DND-41 (cell line): ENCODE measurements at regions not wholly inside any gene's neighbourhood (a gene's known extent, or its start where the extent isn't known, plus 50 kb on each side); places are given as distances from the start of the nearest gene placed in this dataset.

Source experiments
- ATAC-seq: fragments of 200-7000 bp; cut with Tn5 transposase; 3 replicates; pipeline ENCODE4 v1.9.1; 2021; ENCODE audit warnings: low read depth; ENCODE audit not compliant: insufficient read depth
- DNase-seq: peaks from one replicate; pipeline ENCODE4 v3.0.0-alpha.2; 2020
- H2AFZ ChIP-seq: 2 replicates; pipeline ENCODE4 v1.6.0; 2012; ENCODE audit warnings: low read depth, low read length
- H3K27ac ChIP-seq: 2 replicates; pipeline ENCODE4 v1.5.1; 2012; ENCODE audit warnings: low read length, inconsistent platforms
- H3K27me3 ChIP-seq: fragments of 200-600 bp; sonication (generic); 2 replicates; pipeline ENCODE4 v1.6.0; 2012; ENCODE audit warnings: low read length, mild to moderate bottlenecking, inconsistent platforms; ENCODE audit not compliant: insufficient read depth, poor library complexity
- H3K36me3 ChIP-seq: 2 replicates; pipeline ENCODE4 v1.5.1; 2012; ENCODE audit warnings: low read length, inconsistent platforms; ENCODE audit not compliant: insufficient read depth
- H3K4me1 ChIP-seq: 2 replicates; pipeline ENCODE4 v1.5.1; 2012; ENCODE audit warnings: mild to moderate bottlenecking, low read length; ENCODE audit not compliant: insufficient read depth
- H3K4me2 ChIP-seq: 2 replicates; pipeline ENCODE4 v1.6.0; 2012; ENCODE audit warnings: mild to moderate bottlenecking, moderate library complexity, low read length, inconsistent platforms; ENCODE audit not compliant: insufficient read depth
- H3K4me3 ChIP-seq, 2 experiments: fragments of 200-600 bp in 1 of 2; shearing (Covaris generic) in 1 of 2; 2 replicates each; pipeline ENCODE4 v1.5.1; 2012 to 2016; ENCODE audit warnings: inconsistent platforms in 2 of 2, low read length in 2 of 2, mild to moderate bottlenecking in 2 of 2, low read depth in 1 of 2, moderate library complexity in 1 of 2
- H3K79me2 ChIP-seq: 2 replicates; pipeline ENCODE4 v1.6.0; 2012; ENCODE audit warnings: low read length, inconsistent platforms; ENCODE audit not compliant: insufficient read depth
- H3K9ac ChIP-seq: 2 replicates; pipeline ENCODE4 v1.6.0; 2012; ENCODE audit warnings: low read depth, mild to moderate bottlenecking, inconsistent platforms, low read length, moderate library complexity
- H3K9me3 ChIP-seq: 2 replicates; pipeline ENCODE4 v1.5.1; 2012; ENCODE audit warnings: low read length, moderate library complexity, mild to moderate bottlenecking, inconsistent platforms; ENCODE audit not compliant: insufficient read depth, severe bottlenecking
- H4K20me1 ChIP-seq: 2 replicates; pipeline ENCODE4 v1.6.0; 2012; ENCODE audit warnings: low read length; ENCODE audit not compliant: insufficient read depth
- EZH2 ChIP-seq: IDR thresholded peaks from 3 replicates; pipeline ENCODE4 v1.6.1; 2012; ENCODE audit warnings: borderline replicate concordance, low read depth, mild to moderate bottlenecking, moderate library complexity, low read length, inconsistent platforms; ENCODE audit not compliant: severe bottlenecking
- TF ChIP-seq, protein P1 (sequence below): IDR thresholded peaks from 2 replicates; pipeline ENCODE4 v1.5.1; 2012; ENCODE audit warnings: borderline replicate concordance, low read length, moderate library complexity, mild to moderate bottlenecking; ENCODE audit not compliant: poor library complexity, severe bottlenecking; ENCODE audit errors: extremely low read depth

DNA sequence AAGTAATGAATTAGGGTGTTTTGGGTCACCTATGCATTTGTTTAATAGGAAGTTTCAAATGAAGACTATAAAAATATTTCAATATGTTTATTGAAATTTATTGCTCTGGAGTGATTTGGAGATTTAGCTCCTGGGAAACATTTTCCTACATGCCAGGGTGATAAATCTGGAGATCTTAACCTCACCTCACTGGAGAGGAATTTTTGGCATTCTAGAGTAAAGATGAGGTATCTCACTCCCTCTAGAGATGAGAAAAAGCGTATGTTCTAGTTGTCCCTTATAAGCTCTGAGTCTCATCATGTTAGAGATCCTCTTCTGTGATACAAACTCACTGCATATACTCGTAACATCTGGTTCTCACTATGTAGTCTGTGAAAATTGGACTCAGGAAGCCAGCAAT is 219.0 kb downstream of the KLHL4 start:
- TF ChIP-seq EZH2, result no peak
- TF ChIP-seq, protein P1, sequence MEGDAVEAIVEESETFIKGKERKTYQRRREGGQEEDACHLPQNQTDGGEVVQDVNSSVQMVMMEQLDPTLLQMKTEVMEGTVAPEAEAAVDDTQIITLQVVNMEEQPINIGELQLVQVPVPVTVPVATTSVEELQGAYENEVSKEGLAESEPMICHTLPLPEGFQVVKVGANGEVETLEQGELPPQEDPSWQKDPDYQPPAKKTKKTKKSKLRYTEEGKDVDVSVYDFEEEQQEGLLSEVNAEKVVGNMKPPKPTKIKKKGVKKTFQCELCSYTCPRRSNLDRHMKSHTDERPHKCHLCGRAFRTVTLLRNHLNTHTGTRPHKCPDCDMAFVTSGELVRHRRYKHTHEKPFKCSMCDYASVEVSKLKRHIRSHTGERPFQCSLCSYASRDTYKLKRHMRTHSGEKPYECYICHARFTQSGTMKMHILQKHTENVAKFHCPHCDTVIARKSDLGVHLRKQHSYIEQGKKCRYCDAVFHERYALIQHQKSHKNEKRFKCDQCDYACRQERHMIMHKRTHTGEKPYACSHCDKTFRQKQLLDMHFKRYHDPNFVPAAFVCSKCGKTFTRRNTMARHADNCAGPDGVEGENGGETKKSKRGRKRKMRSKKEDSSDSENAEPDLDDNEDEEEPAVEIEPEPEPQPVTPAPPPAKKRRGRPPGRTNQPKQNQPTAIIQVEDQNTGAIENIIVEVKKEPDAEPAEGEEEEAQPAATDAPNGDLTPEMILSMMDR, result no peak
- H3K36me3 ChIP-seq, result no peaks in the 10 kb centered on the region
- H3K27me3 ChIP-seq, result no peaks in the 10 kb centered on the region
- no peak overlapping the region for H3K9ac ChIP-seq
- H3K79me2 ChIP-seq, result no peaks in the 10 kb centered on the region
- no peak for DNase-seq
- H3K27ac ChIP-seq, result no peak overlapping the region
- H2AFZ ChIP-seq, result no peak overlapping the region
- H3K4me1 ChIP-seq, result no peaks in the 10 kb centered on the region
- ATAC-seq, result no peak
- no peaks in the 10 kb centered on the region for H4K20me1 ChIP-seq
- H3K9me3 ChIP-seq, result no peaks in the 10 kb centered on the region
- H3K4me3 ChIP-seq, result no peak overlapping the region
- H3K4me2 ChIP-seq, result no peak overlapping the region

DNA sequence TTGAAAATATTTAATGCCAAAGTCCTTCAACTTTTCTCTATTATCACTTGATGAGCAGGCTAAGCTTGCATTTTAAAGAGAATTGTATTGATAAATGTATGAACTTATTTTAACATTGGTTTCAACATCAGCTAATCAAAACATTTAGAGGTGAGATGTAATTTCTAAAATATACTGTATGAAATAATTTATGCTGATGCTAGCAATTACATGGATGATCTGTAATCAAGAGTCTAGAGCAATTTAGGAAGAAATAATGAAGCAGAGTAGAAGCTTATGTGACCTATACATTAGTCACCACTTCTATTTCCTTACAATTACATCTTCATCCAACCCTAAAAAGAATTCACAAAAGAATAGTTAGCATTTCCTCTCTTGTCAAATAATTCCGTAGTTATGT is 226.8 kb downstream of the KLHL4 start:
- no peaks in the 10 kb centered on the region for H3K4me1 ChIP-seq
- no peaks in the 10 kb centered on the region for H3K27me3 ChIP-seq
- no peaks in the 10 kb centered on the region for H4K20me1 ChIP-seq
- H3K9ac ChIP-seq, result no peak overlapping the region
- H3K4me2 ChIP-seq, result no peak overlapping the region
- no peaks in the 10 kb centered on the region for H3K36me3 ChIP-seq
- H3K27ac ChIP-seq, result no peak overlapping the region
- ATAC-seq (no peak), DNase-seq (no peak)
- no peaks in the 10 kb centered on the region for H3K79me2 ChIP-seq
- no peaks in the 10 kb centered on the region for H3K9me3 ChIP-seq
- H3K4me3 ChIP-seq, result no peak overlapping the region
- TF ChIP-seq EZH2, result no peak
- TF ChIP-seq, protein P1, result no peak
- no peak overlapping the region for H2AFZ ChIP-seq

DNA sequence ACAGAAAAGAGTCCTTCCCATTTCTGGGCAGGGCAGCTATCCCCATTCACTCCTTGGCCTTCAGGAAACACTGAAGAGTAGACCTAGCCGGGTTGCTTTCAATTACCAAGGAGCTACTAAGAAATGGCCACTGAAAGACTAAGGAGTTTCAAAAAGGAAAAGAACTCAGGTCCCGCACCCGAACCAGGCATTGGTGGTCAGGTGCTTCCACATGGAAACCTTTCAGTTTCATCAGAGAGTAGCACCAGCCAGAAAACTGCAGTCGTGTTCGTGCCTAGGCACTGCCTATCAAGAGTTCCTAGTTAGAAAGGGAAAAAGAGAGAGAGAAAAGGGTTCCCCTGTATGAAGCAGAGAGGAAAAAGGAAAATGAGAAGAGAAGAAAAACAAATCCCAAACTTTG is 237.9 kb downstream of the KLHL4 start:
- H3K36me3 ChIP-seq, result no peaks in the 10 kb centered on the region
- H4K20me1 ChIP-seq, result no peaks in the 10 kb centered on the region
- no peak overlapping the region for H3K9ac ChIP-seq
- ATAC-seq (no peak), DNase-seq (no peak)
- TF ChIP-seq EZH2, result no peak
- TF ChIP-seq, protein P1, result no peak
- H3K79me2 ChIP-seq, result no peaks in the 10 kb centered on the region
- H3K27me3 ChIP-seq, result no peaks in the 10 kb centered on the region
- no peaks in the 10 kb centered on the region for H3K9me3 ChIP-seq
- no peaks in the 10 kb centered on the region for H3K4me1 ChIP-seq
- no peak overlapping the region for H3K4me2 ChIP-seq
- no peak overlapping the region for H3K27ac ChIP-seq
- H3K4me3 ChIP-seq, result no peak overlapping the region
- H2AFZ ChIP-seq, result no peak overlapping the region

DNA sequence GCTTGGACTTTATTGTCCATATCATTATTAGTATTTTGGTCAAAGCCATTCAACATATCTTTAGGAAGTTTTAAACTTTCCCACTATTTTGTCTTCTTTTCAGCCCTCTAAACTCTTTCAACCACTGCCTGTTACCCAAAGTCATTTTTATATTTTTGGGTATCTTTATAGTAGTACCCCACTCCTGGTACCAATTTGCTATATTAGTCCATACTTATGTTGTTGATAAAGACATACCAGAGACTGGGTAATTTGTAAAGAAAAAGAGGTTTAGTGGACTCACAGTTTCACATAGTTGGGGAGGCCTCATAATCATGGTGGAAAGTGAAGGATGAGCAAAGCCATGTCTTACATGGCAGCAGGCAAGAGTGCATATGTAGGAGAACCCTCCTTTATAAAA is 271.4 kb downstream of the KLHL4 start:
- Histone ChIP-seq H3K4me2 (no peak overlapping the region), H3K27ac (no peak overlapping the region), H3K9ac (no peak overlapping the region), H4K20me1 (no peaks in the 10 kb centered on the region), H3K36me3 (no peaks in the 10 kb centered on the region), H3K9me3 (no peaks in the 10 kb centered on the region), H3K27me3 (no peaks in the 10 kb centered on the region), H3K79me2 (no peaks in the 10 kb centered on the region), H2AFZ (no peak overlapping the region), H3K4me1 (no peaks in the 10 kb centered on the region), H3K4me3 (no peak overlapping the region)
- DNase-seq (no peak), ATAC-seq (no peak)
- no peak for TF ChIP-seq EZH2
- TF ChIP-seq, protein P1, result no peak
